ENCODE measurements at regions not wholly inside any gene's neighbourhood (a gene's known extent, or its start where the extent isn't known, plus 50 kb on each side); places are given as distances from the start of the nearest gene placed in this dataset.
"Not testable (repeated sequence)": the region's sequence is repeated elsewhere in the genome, so short reads cannot be mapped to it uniquely, and the experiment has no call there.

- in situ Hi-C loops (cut with HindIII; ENCODE audit: low pct_unique_long_range_greater_than_20kb, low sequenced_read_pairs), result no loop called here
- no peak for DNase-seq (ENCODE audit: low read depth, low spot score)
Measured at GRCh38 chr9:33684831-33685230, 110.5 kb upstream of the PRSS3 start.

GRCh38 chr9:33686942-33687341 lies 108.4 kb upstream of the PRSS3 start:
- DNase-seq (ENCODE audit: low read depth, low spot score), result no peak
- in situ Hi-C loops (cut with HindIII; ENCODE audit: low pct_unique_long_range_greater_than_20kb, low sequenced_read_pairs), result no loop called here

GRCh38 chr9:33687779-33688178 lies 107.6 kb upstream of the PRSS3 start:
- in situ Hi-C loops (cut with HindIII; ENCODE audit: low pct_unique_long_range_greater_than_20kb, low sequenced_read_pairs), result no loop called here
- peak; percentile 13 for DNase-seq (ENCODE audit: low read depth, low spot score)

- in situ Hi-C loops (cut with HindIII; ENCODE audit: low pct_unique_long_range_greater_than_20kb, low sequenced_read_pairs), result no loop called here
- DNase-seq (ENCODE audit: low read depth, low spot score), result no peak
Measured at GRCh38 chr9:33690143-33690933, 105.0 kb upstream of the PRSS3 start.

GRCh38 chr9:33695299-33695698 lies 100.1 kb upstream of the PRSS3 start:
- no peak for DNase-seq (ENCODE audit: low read depth, low spot score)
- in situ Hi-C loops (cut with HindIII; ENCODE audit: low pct_unique_long_range_greater_than_20kb, low sequenced_read_pairs), result no loop called here

GRCh38 chr9:33695856-33696255 lies 99.5 kb upstream of the PRSS3 start:
- no peak for DNase-seq (ENCODE audit: low read depth, low spot score)

GRCh38 chr9:33697171-33697570 lies 98.2 kb upstream of the PRSS3 start:
- in situ Hi-C loops (cut with HindIII; ENCODE audit: low pct_unique_long_range_greater_than_20kb, low sequenced_read_pairs), result no loop called here

More at GRCh38 chr9:33695856-33696255, 99.5 kb upstream of the PRSS3 start:
- in situ Hi-C loops (cut with HindIII; ENCODE audit: low pct_unique_long_range_greater_than_20kb, low sequenced_read_pairs), result no loop called here

GRCh38 chr9:33698267-33698666 lies 97.1 kb upstream of the PRSS3 start:
- no peak for DNase-seq (ENCODE audit: low read depth, low spot score)
- in situ Hi-C loops (cut with HindIII; ENCODE audit: low pct_unique_long_range_greater_than_20kb, low sequenced_read_pairs), result no loop called here

More at GRCh38 chr9:33697171-33697570, 98.2 kb upstream of the PRSS3 start:
- DNase-seq (ENCODE audit: low read depth, low spot score), result no peak

- in situ Hi-C loops (cut with HindIII; ENCODE audit: low pct_unique_long_range_greater_than_20kb, low sequenced_read_pairs); DNase-seq (ENCODE audit: low read depth, low spot score): not testable (repeated sequence)
Measured at GRCh38 chr9:33700940-33701339, 94.4 kb upstream of the PRSS3 start.

- in situ Hi-C loops (cut with HindIII; ENCODE audit: low pct_unique_long_range_greater_than_20kb, low sequenced_read_pairs), result no loop called here
- no peak for DNase-seq (ENCODE audit: low read depth, low spot score)
Measured at GRCh38 chr9:33703430-33704102, 91.8 kb upstream of the PRSS3 start.

- in situ Hi-C loops (cut with HindIII; ENCODE audit: low pct_unique_long_range_greater_than_20kb, low sequenced_read_pairs); DNase-seq (ENCODE audit: low read depth, low spot score): not testable (repeated sequence)
Measured at GRCh38 chr9:33705440-33705839, 89.9 kb upstream of the PRSS3 start.

GRCh38 chr9:33708441-33708840 lies 86.9 kb upstream of the PRSS3 start:
- no peak for DNase-seq (ENCODE audit: low read depth, low spot score)
- in situ Hi-C loops (cut with HindIII; ENCODE audit: low pct_unique_long_range_greater_than_20kb, low sequenced_read_pairs), result no loop called here

- in situ Hi-C loops (cut with HindIII; ENCODE audit: low pct_unique_long_range_greater_than_20kb, low sequenced_read_pairs), result no loop called here
- no peak for DNase-seq (ENCODE audit: low read depth, low spot score)
Measured at GRCh38 chr9:33709269-33709668, 86.1 kb upstream of the PRSS3 start.

GRCh38 chr9:33711418-33711817 lies 83.9 kb upstream of the PRSS3 start:
- DNase-seq (ENCODE audit: low read depth, low spot score); in situ Hi-C loops (cut with HindIII; ENCODE audit: low pct_unique_long_range_greater_than_20kb, low sequenced_read_pairs): not testable (repeated sequence)

GRCh38 chr9:33714989-33715388 lies 80.4 kb upstream of the PRSS3 start:
- in situ Hi-C loops (cut with HindIII; ENCODE audit: low pct_unique_long_range_greater_than_20kb, low sequenced_read_pairs), result no loop called here
- no peak for DNase-seq (ENCODE audit: low read depth, low spot score)

- in situ Hi-C loops (cut with HindIII; ENCODE audit: low pct_unique_long_range_greater_than_20kb, low sequenced_read_pairs), result no loop called here
- no peak for DNase-seq (ENCODE audit: low read depth, low spot score)
Measured at GRCh38 chr9:33718987-33719386, 76.4 kb upstream of the PRSS3 start.

- peak; percentile 32 for DNase-seq (ENCODE audit: low read depth, low spot score)
- in situ Hi-C loops (cut with HindIII; ENCODE audit: low pct_unique_long_range_greater_than_20kb, low sequenced_read_pairs), result no loop called here
Measured at GRCh38 chr9:33719581-33720374, 75.6 kb upstream of the PRSS3 start.

GRCh38 chr9:33721674-33722358 lies 73.5 kb upstream of the PRSS3 start:
- in situ Hi-C loops (cut with HindIII; ENCODE audit: low pct_unique_long_range_greater_than_20kb, low sequenced_read_pairs), result no loop called here
- peak; percentile 67 for DNase-seq (ENCODE audit: low read depth, low spot score)

Measured in SK-MEL-5 (cell line).